ENCODE measurements at regions not wholly inside any gene's neighbourhood (a gene's known extent, or its start where the extent isn't known, plus 50 kb on each side); places are given as distances from the start of the nearest gene placed in this dataset.

DNA sequence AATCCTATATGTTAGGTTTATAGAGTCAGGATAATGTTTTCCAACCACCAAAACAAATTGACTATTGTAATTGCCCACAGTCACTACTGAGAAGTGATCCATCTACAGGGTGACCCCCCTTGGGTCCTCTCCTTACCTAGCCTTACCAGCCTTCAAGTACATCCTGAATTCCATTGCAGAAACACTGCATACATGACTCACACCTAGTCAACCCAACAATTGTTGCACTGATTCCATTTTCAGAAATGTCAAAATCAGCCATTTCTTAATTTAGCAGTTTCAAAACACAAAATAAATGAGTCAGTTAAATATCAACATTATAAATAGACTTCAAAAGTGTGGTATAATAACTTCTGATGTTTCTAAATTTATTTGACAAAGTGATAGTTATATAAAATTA is 106.3 kb upstream of the TNIP3 start:
- FAIRE-seq, result no peak
- no peak for DNase-seq
- intact Hi-C loops (cut with DNase I), result no loop called here
- H3K27me3 ChIP-seq (ENCODE audit: control insufficient read depth, insufficient read depth, low read length), result no peaks in the 10 kb centered on the region
- TF ChIP-seq, protein P1, sequence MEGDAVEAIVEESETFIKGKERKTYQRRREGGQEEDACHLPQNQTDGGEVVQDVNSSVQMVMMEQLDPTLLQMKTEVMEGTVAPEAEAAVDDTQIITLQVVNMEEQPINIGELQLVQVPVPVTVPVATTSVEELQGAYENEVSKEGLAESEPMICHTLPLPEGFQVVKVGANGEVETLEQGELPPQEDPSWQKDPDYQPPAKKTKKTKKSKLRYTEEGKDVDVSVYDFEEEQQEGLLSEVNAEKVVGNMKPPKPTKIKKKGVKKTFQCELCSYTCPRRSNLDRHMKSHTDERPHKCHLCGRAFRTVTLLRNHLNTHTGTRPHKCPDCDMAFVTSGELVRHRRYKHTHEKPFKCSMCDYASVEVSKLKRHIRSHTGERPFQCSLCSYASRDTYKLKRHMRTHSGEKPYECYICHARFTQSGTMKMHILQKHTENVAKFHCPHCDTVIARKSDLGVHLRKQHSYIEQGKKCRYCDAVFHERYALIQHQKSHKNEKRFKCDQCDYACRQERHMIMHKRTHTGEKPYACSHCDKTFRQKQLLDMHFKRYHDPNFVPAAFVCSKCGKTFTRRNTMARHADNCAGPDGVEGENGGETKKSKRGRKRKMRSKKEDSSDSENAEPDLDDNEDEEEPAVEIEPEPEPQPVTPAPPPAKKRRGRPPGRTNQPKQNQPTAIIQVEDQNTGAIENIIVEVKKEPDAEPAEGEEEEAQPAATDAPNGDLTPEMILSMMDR (IDR thresholded peaks at IDR 0.05; ENCODE audit: borderline replicate concordance, extremely low read depth, insufficient read depth), result no peak
- H3K27ac ChIP-seq (ENCODE audit: low read depth in 2 of 2, low read length in 2 of 2), result no peak overlapping the region
- H3K4me1 ChIP-seq (ENCODE audit: control insufficient read depth in 2 of 3, insufficient read depth in 2 of 3, low read depth in 1 of 3, low read length in 3 of 3), result no peaks in the 10 kb centered on the region
- no peaks in the 10 kb centered on the region for H3K36me3 ChIP-seq (ENCODE audit: control insufficient read depth in 2 of 3, insufficient read depth in 3 of 3, low read length in 3 of 3)
- H3K9me3 ChIP-seq (ENCODE audit: control insufficient read depth in 2 of 3, insufficient read depth in 1 of 3, low read length in 3 of 3), result no peaks in the 10 kb centered on the region
- no peak overlapping the region for H3K4me3 ChIP-seq (ENCODE audit: low read length in 3 of 3)
- no peak overlapping the region for H3K9ac ChIP-seq (ENCODE audit: low read length in 3 of 3)

DNA sequence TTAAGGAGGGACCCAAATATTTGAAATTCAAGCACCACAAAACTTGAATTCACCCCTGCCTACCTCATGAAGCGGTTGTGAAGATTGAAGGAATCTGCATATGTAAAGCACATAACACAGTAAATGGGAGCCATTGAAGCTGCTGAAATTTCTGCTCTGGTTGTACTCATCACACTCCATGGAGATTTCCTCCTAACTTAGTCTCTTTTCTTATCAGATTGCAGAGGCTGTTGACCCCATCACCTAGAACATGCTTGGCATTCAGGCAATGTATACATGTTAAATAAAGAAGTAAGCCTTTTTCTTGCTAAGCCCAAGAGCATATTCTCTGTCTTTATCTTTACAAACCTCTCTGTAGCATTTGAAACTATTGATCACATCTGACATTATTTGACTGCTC is 104.9 kb upstream of the TNIP3 start:
- TF ChIP-seq, protein P1 (IDR thresholded peaks at IDR 0.05; ENCODE audit: borderline replicate concordance, extremely low read depth, insufficient read depth), result no peak
- Histone ChIP-seq H3K27ac (ENCODE audit: low read depth in 2 of 2, low read length in 2 of 2) (no peak overlapping the region), H3K9me3 (ENCODE audit: control insufficient read depth in 2 of 3, insufficient read depth in 1 of 3, low read length in 3 of 3) (no peaks in the 10 kb centered on the region), H3K4me1 (ENCODE audit: control insufficient read depth in 2 of 3, insufficient read depth in 2 of 3, low read depth in 1 of 3, low read length in 3 of 3) (no peaks in the 10 kb centered on the region), H3K9ac (ENCODE audit: low read length in 3 of 3) (no peak overlapping the region), H3K4me3 (ENCODE audit: low read length in 3 of 3) (no peak overlapping the region), H3K36me3 (ENCODE audit: control insufficient read depth in 2 of 3, insufficient read depth in 3 of 3, low read length in 3 of 3) (no peaks in the 10 kb centered on the region), H3K27me3 (ENCODE audit: control insufficient read depth, insufficient read depth, low read length) (no peaks in the 10 kb centered on the region)
- FAIRE-seq (no peak), DNase-seq (no peak)
- intact Hi-C loops (cut with DNase I), result no loop called here

DNA sequence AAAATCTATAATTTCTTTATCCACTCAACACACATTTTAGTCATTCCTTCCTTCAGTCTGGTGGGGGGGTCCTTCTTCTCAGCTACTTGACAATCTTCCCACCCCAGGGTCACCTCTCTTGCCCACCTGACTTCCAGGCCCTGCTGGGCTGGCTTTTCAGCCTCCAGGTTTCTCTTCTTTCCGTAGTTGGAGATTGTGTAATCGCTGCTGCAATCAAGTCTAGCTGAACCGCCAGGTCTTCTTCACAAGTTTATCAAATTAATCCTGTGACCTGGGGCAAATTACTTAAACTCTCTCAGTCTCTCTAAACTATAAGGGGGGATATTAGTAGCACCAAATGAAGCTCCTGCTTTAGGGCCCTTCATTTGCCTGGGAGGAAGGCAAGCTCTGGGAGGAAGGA is 102.9 kb upstream of the TNIP3 start:
- Histone ChIP-seq H3K9ac (ENCODE audit: low read length in 3 of 3) (no peak overlapping the region), H3K27ac (ENCODE audit: low read depth in 2 of 2, low read length in 2 of 2) (no peak overlapping the region), H3K9me3 (ENCODE audit: control insufficient read depth in 2 of 3, insufficient read depth in 1 of 3, low read length in 3 of 3) (no peaks in the 10 kb centered on the region), H3K4me1 (ENCODE audit: control insufficient read depth in 2 of 3, insufficient read depth in 2 of 3, low read depth in 1 of 3, low read length in 3 of 3) (no peaks in the 10 kb centered on the region), H3K36me3 (ENCODE audit: control insufficient read depth in 2 of 3, insufficient read depth in 3 of 3, low read length in 3 of 3) (no peaks in the 10 kb centered on the region), H3K27me3 (ENCODE audit: control insufficient read depth, insufficient read depth, low read length) (no peaks in the 10 kb centered on the region), H3K4me3 (ENCODE audit: low read length in 3 of 3) (no peak overlapping the region)
- no peak for DNase-seq
- FAIRE-seq, result no peak
- TF ChIP-seq, protein P1 (IDR thresholded peaks at IDR 0.05; ENCODE audit: borderline replicate concordance, extremely low read depth, insufficient read depth), result no peak
- intact Hi-C loops (cut with DNase I), result no loop called here

DNA sequence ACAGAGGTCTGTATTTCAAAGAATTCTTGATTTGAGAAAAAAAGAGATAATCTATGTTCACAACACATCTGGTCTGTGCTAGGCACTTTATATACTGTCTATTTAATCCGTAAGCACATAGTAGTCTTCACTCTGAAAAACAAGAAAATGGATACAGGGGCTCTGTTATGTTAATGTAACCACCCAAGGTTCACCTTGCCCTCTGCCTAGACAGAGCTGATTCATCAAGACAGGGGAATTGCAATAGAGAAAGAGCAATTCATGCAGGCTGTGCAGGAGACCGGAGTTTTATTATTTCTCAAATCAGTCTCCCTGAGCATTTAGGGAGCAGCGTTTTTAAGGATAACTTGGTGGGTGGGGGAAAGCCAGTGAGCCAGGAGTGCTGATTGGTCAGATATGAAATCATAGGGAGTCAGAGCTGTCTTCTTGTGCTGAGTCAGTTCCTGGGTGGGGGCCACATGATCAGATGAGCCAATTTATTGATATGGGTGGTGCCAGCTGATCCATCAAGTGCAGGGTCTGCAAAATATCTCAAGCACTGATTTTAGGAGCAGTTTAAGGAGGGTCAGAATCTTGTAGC is 92.9 kb upstream of the TNIP3 start:
- no peaks in the 10 kb centered on the region for H3K9me3 ChIP-seq (ENCODE audit: control insufficient read depth in 2 of 3, insufficient read depth in 1 of 3, low read length in 3 of 3)
- no peak overlapping the region for H3K4me3 ChIP-seq (ENCODE audit: low read length in 3 of 3)
- H3K9ac ChIP-seq (ENCODE audit: low read length in 3 of 3), result no peak overlapping the region
- H3K27ac ChIP-seq (ENCODE audit: low read depth in 2 of 2, low read length in 2 of 2), result no peak overlapping the region
- no peaks in the 10 kb centered on the region for H3K36me3 ChIP-seq (ENCODE audit: control insufficient read depth in 2 of 3, insufficient read depth in 3 of 3, low read length in 3 of 3)
- H3K27me3 ChIP-seq (ENCODE audit: control insufficient read depth, insufficient read depth, low read length), result no peaks in the 10 kb centered on the region
- intact Hi-C loops (cut with DNase I), result no loop called here
- TF ChIP-seq, protein P1 (IDR thresholded peaks at IDR 0.05; ENCODE audit: borderline replicate concordance, extremely low read depth, insufficient read depth), result no peak
- DNase-seq (no peak), FAIRE-seq (no peak)
- H3K4me1 ChIP-seq (ENCODE audit: control insufficient read depth in 2 of 3, insufficient read depth in 2 of 3, low read depth in 1 of 3, low read length in 3 of 3), result no peaks in the 10 kb centered on the region

Data from kidney (tissue), 13 donors.